ENCODE measurements at regions not wholly inside any gene's neighbourhood (a gene's known extent, or its start where the extent isn't known, plus 50 kb on each side); places are given as distances from the start of the nearest gene placed in this dataset.

DNA sequence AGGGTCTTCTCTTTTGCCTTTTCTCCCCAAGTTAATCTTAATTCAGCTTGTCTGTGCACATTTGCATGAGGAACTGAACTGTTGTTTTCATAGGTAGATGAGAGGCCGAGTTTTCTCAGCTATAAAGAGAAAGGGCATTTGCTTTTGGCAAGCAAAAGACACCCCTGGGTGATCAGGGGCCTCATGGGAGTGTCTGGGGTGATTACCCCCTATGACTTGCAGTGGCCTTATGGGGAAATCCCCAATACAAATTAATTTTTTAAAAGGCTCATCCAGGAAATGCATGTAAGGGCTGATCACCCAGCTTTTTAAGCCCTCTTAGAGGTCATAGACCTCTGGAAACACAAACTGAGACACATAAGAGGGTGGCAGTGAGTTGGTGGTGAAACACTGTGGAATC lies 56.4 kb upstream of the HMX1 start:
- ATAC-seq: no peak
- Mint-ChIP-seq H3K4me3 (no peak overlapping the region), H3K4me1 (no peaks in the 10 kb centered on the region), H3K36me3 (no peaks in the 10 kb centered on the region), H3K27ac (no peak overlapping the region), H3K27me3 (no peaks in the 10 kb centered on the region), H3K9me3 (ENCODE audit: low read depth) (peaks cover 3% of the 10 kb centered on the region)
- CTCF ChIA-PET: interaction anchor here (2.3 kb wide), 1 partner anchor 10 kb away, joined by 6 read pairs; no protein-coding TSS in a partner anchor
- no peak for DNase-seq

DNA sequence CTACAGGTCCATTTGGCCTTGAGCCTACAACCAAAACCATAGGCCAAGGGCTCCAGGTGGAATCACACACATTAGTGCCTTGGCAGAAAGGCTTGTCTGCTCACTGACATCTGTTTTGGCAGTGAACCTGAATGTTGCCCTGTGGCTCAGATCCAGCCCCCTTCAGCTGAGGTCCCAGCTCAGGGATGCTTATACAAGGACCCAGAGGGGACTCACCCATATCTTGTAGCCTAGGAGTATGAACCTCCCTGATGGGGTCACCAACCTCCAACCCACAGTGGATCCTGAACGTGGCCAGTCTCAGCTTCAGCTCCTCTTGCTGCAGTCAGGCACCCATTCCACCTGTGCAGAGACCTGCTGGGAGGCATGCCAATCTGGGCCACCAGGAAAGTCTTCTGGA lies 50.8 kb upstream of the HMX1 start:
- Mint-ChIP-seq H3K4me3 (no peak overlapping the region), H3K9me3 (ENCODE audit: low read depth) (no peaks in the 10 kb centered on the region), H3K27me3 (no peaks in the 10 kb centered on the region), H3K36me3 (no peaks in the 10 kb centered on the region), H3K4me1 (no peaks in the 10 kb centered on the region), H3K27ac (no peak overlapping the region)
- ATAC-seq: no peak
- CTCF ChIA-PET: no interaction called here
- DNase-seq: peak; percentile 23

GRCh38 chr4:8921465-8921864 lies 49.8 kb upstream of the HMX1 start:
- H3K27ac Mint-ChIP-seq: no peak overlapping the region
- CTCF ChIA-PET: no interaction called here
- H3K27me3 Mint-ChIP-seq: no peaks in the 10 kb centered on the region
- H3K4me3 Mint-ChIP-seq: no peak overlapping the region
- DNase-seq (peak; percentile 15), ATAC-seq (no peak)
- no peaks in the 10 kb centered on the region for H3K9me3 Mint-ChIP-seq (ENCODE audit: low read depth)
- no peaks in the 10 kb centered on the region for H3K4me1 Mint-ChIP-seq
- no peaks in the 10 kb centered on the region for H3K36me3 Mint-ChIP-seq

Data from activated CD8-positive, alpha-beta memory T cell treated with anti-CD3 and anti-CD28 coated beads, Interleukin-2, amount 10 ng/mL, durations not matched to agents 7 days and 5 days (primary cell).